HPDE6-E6E7 (cell line): ENCODE measurements at regions not wholly inside any gene's neighbourhood (a gene's known extent, or its start where the extent isn't known, plus 50 kb on each side); places are given as distances from the start of the nearest gene placed in this dataset.
"Not testable (repeated sequence)": the region's sequence is repeated elsewhere in the genome, so short reads cannot be mapped to it uniquely, and the experiment has no call there.

ENCODE experiments used
- DNase-seq: peaks from one replicate; pipeline ENCODE4 v3.0.0; 2011; ENCODE audit warnings: missing footprints; ENCODE audit errors: extremely low spot score

DNA sequence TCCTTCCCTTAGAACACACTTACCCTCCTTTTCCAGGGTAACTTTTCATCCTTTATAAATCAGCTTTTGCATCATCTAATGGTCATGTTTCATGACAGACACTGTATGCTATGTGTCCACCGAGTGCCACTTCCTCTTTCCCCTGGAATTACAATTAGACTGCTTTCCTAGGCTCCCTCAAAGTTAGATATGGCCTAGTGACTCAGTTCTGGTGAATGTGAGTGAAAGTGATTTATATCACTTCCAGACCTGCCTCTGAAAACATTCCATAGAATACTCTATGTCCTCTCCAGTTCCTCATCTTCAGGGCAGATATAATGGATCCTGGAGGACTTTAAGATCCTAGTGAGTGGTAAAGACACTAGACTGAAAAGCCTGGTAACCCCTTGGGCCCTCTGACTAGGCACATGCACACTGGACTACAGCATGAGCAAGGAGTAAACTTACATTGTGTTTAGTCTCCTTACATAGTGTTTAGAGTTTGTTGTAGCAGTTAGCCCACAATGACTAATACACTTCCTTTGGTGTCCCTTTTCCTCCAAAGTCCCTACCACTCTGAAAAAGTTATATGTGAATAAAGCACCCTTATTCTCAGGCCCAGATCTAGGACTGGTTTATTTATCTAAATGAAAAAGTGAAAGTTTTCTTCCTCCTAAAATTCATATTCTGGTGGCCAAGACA is 59.3 kb downstream of the GPR88 start:
- no peak for DNase-seq

DNA sequence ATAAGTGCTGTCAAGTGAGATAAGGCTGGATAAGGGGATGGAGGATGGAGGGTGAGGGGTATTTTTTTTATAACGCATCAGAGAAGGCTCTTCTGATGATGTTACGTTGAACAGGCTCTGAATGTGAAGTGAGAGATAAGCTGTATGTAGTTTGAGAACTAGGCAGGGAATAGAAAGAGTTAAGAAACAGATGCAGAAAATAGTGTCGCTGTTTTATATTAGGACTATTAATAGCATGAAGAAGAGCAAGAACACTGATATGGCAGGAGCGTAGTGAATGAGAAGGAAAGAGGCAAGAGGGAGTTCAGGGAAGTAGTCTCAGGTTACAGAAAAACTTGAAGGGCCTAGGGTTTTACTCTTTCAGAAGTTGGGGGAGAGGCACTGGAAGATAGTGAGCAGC is 59.8 kb downstream of the GPR88 start:
- DNase-seq: no peak

DNA sequence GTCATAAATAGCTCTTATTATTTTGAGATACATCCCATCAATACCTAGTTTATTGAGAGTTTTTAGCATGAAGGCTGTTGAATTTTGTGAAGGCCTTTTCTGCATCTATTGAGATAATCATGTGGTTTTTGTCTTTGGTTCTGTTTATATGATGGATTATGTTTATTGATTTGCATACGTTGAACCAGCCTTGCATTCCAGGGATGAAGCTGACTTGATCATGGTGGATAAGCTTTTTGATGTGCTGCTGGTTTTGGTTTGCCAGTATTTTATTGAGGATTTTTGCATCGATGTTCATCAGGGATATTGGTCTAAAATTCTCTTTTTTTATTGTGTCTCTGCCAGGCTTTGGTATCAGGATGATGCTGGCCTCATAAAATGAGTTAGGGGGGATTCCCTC is 62.4 kb downstream of the GPR88 start:
- not testable (repeated sequence) for DNase-seq

DNA sequence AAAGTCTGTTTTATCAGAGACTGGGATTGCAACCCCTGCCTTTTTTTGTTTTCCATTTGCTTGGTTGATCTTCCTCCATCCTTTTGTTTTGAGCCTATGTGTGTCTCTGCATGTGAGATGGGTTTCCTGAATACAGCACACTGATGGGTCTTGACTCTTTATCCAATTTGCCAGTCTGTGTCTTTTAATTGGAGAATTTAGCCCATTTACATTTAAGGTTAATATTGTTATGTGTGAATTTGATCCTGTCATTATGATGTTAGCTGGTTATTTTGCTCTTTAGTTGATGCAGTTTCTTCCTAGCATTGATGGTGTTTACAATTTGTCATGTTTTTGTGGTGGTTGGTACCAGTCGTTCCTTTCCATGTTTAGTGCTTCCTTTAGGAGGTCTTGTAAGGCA is 64.1 kb downstream of the GPR88 start:
- not testable (repeated sequence) for DNase-seq

DNA sequence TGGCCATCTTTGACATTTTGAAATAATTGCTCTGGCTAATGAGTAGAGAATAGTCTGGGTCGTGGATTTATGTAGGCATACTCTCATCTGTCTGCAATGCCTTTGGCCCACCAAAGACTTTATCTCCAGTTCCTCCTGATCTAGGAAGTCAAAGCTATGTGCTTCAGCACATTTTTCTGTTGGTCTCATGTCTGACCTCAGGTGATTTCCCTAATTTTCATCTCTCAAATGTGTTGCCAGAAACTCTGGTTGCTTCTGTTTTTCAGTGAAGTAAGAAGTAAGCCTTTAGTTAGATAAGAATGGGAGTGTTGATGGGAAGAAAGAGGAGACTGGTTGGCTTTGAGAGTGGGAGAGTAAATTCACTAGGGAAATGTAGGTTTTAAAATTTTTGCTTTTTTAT is 66.4 kb downstream of the GPR88 start:
- DNase-seq: no peak

DNA sequence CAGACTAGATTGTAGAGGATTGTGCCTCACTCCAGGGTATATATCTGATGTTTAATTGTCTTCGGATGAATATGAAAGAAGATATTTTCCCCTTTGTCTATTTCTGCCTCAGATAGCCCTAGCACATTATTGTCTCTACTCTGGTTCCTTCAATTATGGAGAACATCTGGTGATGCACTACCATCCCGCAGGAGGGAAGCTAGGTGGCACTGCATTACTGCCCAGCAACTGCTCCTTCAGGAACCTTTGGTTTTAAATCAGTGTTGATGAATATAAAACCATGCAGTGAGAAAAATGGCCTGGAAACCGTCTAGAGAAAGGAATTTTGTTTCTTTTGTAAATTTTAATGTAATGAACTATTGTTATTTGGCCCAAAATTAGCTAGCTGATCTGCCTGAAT is 68.5 kb downstream of the GPR88 start:
- peak; percentile 29 for DNase-seq

DNA sequence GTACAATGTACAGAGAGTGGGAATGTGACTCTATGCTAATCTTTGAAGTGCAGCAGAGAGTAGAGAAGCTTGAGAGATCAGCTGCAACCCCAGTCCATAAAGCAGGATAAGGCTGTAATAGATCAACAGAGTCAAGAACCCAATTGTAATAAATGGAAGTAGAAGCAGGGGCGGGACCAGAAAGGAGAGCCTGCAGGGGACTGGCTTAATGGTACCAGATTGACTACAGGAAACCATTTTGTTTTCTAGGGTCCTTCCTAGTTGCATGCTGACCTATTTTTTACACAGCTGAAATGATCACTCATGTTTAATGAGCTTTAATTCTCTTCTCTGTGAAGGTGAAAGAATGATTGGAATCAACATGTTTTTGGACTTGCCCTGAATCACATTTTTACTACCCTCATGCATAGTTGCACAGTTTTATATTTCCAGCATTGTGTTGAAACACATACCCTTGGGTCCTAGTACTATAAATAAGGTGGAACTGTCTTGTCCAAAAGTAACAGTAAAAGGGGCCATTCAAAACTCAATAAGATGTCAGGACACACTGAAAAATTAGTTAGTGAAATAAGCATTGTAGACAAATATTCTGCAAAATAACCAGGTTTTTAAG is 69.8 kb downstream of the GPR88 start:
- DNase-seq: no peak

DNA sequence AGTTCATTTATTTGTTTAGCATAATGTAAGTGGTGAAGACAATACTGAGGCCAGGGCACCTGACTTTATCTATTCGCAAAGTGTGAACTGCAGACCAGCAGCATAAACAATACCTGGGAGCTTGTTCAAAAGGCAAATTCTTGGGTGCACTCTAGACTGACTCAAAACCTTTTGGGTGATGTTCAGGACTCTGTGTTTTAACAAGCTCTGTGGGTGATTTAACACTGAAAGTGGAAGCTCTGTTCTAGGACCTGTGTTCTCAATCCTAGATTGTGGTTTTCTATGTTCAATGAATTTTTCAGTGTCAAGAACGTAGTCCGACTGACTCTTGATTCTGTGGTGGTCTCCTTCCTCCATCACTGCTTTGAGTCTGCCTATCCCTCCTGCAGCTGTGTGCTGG is 71.9 kb downstream of the GPR88 start:
- no peak for DNase-seq

DNA sequence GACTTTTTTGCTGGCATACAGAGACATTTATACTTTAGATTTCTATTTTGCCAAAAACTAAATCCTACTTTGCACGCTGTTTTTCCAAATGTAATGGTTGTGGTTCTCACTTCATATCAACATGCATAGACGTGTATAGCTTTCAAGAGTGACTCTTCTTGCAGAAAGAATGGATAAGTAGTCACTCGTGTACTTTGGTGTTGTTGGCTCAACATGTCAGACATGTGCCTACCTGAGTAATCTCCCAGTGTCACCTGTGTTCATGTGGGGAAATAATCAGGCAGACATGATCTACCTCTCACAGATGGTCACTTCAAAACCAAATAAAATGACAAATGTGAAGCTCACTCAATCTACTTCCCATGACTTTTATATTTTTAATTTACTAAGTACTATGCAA is 73.1 kb downstream of the GPR88 start:
- no peak for DNase-seq

DNA sequence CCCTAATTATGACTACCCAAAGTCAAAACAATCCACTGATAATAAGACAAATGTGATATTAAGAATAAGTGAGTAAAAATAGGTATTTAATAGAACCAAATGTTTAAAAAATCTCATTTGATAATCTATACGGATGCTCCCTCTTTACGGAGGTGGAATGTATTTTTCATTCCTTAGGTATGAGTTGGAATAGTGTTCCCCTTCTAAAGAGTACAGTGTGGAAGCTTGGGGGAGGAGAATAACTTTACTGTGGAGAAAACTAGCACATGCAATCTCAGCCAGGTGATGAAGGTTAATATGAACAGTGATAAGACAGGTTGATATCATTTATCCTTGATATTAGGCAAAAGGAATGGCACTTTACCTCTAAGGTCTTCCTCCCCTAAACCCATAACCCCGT is 74.6 kb downstream of the GPR88 start:
- DNase-seq: no peak

DNA sequence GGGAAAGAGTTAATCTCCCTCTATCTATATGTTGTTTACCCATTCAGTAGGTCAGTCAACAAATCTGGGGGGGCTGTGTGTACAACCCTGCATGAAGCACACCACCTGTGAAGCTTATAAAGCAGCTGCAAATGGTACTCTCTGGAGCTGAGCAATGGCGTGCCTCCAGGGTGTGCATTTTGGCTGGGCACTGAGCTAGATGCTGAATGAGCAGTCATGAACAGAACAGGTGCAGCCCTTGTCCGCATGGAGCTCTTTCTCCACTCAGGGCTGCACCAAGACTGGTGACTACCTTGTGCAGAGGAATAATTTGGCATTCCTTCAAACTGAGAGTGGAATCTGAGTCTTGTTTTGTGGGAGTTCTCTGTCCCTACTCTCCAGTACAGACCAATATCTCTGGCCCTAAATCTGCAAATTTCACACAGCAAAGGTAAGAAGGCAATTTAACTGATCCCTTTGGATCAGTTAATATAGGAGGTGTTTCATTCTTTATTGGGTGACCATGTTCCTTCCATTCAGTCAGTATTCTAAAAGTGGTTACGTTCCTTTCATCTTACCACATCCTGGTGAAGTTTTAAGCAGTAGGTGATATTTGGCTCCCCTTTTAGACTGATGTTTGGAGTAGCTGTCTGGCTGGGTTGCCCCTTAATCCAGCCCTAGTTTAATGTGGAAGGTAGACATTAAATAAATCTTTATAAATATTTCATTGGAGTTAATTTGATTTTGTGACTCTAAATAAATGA is 76.0 kb downstream of the GPR88 start:
- DNase-seq: no peak

DNA sequence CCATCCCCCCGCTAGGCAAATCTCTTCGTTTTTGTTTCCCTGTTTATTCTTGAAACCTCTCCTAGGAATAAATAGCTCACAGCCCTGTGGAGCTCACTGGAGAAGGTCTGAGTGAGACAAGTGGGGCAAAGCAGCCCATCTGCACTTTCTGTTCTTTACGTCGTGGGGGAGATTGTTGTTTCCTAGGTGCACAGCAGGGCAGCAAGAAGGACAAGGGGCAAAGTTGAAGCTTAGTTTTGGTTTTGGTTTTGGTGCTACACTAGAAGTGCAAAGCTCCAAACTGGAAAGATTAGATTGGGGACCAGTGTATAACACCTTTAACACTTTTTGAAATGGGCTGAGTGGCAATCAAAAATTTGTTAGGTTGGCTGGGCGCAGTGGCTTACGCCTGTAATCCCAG is 76.6 kb downstream of the GPR88 start:
- no peak for DNase-seq

DNA sequence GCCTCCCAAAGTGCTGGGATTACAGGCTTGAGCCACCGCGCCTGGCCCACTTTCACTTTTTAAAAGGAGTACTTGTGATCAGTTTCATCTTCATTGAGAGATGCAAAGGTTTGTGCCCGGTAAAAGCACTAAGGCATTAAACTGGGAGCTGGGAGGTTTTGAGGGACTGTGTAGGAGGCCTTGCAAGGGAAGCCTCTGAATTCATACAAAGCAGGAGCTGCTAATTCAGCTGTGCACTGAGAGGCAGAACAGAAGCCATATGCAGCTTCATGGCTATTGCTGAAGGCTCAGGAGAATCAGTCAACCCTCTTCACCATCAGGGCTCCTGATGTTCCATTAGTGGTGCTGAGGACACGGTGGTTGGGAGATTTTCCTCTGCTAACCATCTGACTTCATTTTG is 77.7 kb downstream of the GPR88 start:
- DNase-seq: no peak

DNA sequence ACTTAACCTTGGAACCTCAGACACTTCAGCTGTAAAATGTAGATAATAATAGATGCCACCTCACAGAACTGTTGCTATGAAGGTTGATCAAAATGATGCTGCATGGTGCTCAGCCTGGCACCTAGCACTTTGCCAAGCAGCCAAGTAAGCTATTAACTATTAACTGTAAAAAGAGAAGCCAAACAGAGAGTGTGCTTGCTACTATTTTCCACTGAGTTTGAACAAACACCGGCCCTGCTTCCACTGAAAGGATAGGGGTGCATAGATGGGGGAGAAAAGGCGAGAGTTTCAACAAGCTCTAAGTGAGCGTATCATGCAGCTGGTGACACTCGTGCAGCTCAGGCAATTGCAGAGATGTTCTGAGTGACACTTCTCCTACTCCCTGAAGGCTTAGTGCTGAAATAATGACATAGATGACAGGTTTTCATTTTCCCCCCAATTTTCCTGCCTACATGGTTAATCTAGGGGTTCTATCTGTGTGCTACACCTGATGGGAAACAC is 78.2 kb downstream of the GPR88 start:
- no peak for DNase-seq

DNA sequence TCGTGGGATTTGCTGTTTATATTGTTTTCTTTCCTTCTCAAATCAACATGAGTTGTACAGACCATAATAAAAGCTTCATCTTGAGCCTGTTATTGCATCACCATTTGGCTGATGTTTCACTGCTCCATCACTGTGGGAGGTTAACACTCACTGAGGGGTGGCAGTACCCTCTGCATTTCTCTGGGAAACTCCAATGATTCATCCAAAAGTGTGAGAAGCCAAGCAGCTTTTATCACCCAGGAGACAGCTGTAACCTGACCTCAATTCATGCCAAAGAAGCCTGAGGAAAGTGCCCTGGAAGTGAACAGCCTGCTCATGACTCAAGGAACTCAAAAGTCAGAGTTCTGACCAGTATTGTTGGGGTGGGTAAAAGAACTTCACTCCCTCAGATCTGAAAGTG is 84.1 kb downstream of the GPR88 start:
- DNase-seq: peak; percentile 39

DNA sequence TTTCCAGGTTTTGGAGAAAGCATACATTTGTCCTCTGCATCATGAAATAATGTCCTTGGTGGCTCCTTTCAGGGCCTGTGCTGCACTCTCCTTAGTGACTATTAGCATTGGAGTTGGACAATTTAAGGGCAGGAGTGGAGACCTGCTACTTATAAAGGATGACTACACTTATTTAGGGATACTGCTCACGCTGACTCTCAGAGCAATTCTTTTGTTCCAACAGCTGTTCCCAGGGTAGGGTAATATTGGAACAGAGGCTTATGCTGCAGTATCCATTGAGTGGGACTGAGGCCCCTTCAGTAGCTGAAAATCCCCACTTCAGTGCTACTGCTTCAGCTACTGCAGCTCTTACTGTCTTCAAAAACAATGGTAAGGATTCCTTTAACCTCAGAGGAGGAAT is 84.6 kb downstream of the GPR88 start:
- no peak for DNase-seq

DNA sequence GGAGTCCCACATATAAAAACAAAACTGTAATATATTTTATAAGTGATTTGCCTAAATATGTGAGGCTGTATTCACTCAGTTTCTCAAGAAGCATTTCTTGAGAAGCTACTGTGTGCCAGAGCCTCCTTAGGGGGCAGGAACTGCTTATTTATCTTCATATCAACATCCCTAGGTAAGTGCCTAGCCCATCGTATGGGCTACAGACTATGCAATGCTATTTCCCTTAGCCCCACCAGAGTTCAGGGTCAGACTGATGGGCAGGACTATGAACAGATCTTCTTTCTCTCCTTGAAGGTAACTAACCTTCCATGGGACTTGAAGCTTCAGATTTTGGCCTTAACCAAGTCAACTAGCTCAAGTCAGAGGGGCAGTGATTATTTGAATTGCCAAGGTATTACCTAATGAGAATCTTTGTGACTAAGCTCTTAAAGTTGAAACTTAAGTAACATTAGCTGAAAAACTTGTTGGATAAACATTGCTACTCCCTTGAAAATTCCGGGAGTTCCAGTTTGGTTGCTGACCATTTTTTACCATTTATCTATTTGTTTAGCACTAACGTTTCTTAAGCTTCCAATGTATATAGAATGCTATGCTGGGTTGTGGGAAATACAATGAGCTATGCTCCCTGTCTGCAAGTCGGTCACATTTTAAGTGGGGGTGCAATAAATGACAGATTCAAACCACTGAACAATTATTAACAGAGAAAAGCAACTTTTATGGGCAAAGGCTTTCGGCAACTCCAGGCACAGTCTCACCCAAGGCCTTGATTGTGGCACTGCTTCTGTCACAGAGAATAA is 85.2 kb downstream of the GPR88 start:
- no peak for DNase-seq

DNA sequence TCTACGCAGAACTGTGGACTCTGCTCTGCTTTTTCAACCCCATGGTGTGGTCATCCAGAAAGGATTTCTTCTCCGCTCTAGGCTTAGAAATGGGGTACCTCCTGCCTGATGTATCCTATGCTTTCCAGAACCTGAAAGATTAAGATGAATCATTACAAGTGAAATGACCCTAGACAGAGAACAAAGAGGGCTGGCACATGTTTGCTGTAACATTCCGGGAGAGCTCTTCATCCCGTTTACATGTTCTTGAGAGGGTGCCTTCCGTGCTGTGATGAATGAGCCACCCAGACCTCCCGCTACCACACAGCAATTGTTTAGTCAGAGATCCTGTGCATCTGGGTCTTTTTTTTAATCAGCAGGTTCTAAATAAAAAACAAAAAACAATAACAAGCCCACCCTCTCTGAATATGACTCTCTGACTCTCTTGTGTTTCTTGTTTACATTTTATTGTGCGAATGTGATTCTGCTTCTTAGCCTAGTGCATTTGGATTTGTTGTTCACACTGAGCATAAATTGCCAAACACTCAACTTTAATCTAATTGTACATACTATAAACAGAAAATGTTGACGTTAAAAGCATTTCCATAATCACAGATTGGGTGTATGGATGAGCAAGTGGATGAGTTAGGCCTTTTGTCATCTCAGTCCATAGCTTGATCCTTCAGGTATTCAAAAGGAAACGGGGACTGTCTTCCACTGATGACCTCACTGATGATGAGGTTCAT is 87.1 kb downstream of the GPR88 start:
- DNase-seq: no peak

DNA sequence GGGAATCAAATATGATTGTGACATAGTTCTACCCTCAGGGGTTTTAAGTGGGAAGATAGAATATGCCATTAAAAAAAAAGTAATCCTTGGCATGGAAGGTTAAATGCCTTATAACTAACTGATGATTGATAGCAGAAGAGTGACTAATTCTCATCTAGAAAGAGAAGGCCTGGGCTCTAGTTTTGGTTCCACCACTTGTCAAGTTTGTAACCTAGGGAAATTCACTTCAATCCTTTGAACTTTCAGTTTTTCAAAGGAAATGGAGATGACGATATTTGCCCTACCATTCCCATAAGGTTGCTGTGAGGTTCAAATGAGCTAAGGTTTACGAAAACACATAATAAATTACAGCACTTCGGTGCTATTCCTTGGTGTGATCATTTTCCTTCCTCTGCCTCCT is 88.5 kb downstream of the GPR88 start:
- no peak for DNase-seq

DNA sequence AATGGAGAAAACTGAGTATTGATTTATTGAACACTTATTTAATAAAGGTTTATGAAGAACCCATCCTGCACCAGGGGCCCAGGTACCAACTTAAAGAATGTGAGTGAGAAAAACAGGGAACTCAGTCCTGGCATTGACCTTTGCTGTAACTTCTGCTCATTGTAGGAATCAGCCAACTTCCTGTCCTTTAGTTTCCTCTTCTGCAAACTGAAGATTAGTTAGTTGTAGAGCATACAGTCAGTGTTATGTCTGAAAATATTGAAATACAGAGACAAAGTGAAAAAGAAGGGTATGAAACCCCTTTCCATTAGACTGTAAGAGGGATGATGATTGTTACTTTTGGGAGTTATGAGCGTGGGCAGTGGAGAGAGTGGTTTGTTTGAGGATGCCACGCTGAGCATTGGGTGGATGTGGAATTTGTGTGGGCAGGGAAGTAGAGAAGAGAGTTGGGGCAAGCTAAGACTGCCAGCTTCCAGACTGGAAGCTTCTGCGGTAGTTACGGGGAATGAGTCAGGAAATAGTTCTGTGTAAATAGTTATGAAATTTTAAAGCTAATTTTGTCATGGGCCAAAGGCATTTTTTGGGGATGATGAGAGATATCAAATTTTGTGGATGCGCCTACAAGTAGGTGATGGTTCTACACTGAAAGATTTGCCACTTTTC is 89.2 kb downstream of the GPR88 start:
- no peak for DNase-seq

DNA sequence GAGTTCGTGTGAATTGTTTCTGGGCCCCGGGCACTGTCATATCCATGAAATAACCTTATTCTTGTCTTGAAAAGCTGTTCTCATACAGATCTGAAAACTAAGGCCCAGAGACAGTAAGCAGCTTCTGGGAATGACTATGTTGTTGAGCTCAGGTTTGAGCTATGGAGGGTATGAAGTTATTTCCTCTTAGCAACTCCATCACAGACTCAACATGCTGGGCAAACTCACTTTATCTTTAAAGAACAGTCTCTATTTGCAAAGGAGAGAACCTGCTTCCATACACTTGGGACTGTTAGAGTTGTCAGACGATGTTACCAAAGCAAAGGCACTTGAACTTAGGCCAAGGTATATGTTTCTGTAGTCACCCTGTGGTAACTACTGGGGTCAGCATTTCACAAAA is 90.0 kb downstream of the GPR88 start:
- DNase-seq: no peak
